ENCODE measurements at regions not wholly inside any gene's neighbourhood (a gene's known extent, or its start where the extent isn't known, plus 50 kb on each side); places are given as distances from the start of the nearest gene placed in this dataset.

- no peak overlapping the region for H3K9ac ChIP-seq (ENCODE audit: low read length)
- no peak overlapping the region for H2AFZ ChIP-seq (ENCODE audit: low read length)
- no peaks in the 10 kb centered on the region for H4K20me1 ChIP-seq (ENCODE audit: insufficient read depth, low read length)
- H3K9me2 ChIP-seq (replicated peaks; ENCODE audit: insufficient read depth, low read length), result no peaks in the 10 kb centered on the region
- DNase-seq, result no peak
- TF ChIP-seq, protein P1, sequence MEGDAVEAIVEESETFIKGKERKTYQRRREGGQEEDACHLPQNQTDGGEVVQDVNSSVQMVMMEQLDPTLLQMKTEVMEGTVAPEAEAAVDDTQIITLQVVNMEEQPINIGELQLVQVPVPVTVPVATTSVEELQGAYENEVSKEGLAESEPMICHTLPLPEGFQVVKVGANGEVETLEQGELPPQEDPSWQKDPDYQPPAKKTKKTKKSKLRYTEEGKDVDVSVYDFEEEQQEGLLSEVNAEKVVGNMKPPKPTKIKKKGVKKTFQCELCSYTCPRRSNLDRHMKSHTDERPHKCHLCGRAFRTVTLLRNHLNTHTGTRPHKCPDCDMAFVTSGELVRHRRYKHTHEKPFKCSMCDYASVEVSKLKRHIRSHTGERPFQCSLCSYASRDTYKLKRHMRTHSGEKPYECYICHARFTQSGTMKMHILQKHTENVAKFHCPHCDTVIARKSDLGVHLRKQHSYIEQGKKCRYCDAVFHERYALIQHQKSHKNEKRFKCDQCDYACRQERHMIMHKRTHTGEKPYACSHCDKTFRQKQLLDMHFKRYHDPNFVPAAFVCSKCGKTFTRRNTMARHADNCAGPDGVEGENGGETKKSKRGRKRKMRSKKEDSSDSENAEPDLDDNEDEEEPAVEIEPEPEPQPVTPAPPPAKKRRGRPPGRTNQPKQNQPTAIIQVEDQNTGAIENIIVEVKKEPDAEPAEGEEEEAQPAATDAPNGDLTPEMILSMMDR (IDR thresholded peaks at IDR 0.05; ENCODE audit: low read length), result no peak
- TF ChIP-seq EZH2phosphoT487 (IDR thresholded peaks at IDR 0.05; ENCODE audit: low read length), result no peak
- TF ChIP-seq EZH2 (optimal IDR thresholded peaks at IDR 0.05; ENCODE audit: low read depth, low read length), result no peak
- no peak overlapping the region for H3K4me2 ChIP-seq (ENCODE audit: low read depth, low read length)
- H3K4me1 ChIP-seq (ENCODE audit: low read length), result no peaks in the 10 kb centered on the region
- H3K9me3 ChIP-seq (replicated peaks; ENCODE audit: insufficient read depth, low read length), result no peaks in the 10 kb centered on the region
- H3K79me2 ChIP-seq (ENCODE audit: low read length), result no peaks in the 10 kb centered on the region
- no peak overlapping the region for H3K27ac ChIP-seq (ENCODE audit: low read length)
- H3F3A ChIP-seq (ENCODE audit: insufficient read depth, low read length), result no peaks in the 10 kb centered on the region
- H3K27me3 ChIP-seq (replicated peaks; ENCODE audit: insufficient read depth, low read length), result no peaks in the 10 kb centered on the region
- no peak overlapping the region for H3K4me3 ChIP-seq (ENCODE audit: low read length)
- H3K36me3 ChIP-seq (replicated peaks; ENCODE audit: insufficient read depth, low read length), result no peaks in the 10 kb centered on the region
These were observed 146.6 kb downstream of the VAPA start for GRCh38 chr18:10060469-10060782.

DNA sequence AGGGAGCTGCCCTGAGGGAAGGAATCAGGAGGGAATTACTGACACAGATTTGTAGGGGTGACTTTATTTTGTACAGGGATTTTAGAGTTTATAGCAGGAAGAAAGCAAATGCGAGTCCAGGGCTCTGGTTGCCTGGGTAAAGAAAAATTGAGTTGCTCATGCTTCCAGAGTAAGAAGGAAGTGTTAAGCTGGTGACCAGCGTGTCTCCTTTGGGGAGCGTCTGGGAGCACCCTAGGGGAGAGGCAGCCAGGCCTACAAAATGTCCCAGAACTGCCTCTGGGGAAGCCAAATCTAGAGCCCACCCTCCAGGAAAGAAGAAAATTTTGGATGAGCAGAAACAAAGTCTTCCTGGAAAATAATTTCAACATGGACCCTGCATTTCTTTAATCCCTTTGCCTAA, 147.0 kb downstream of the VAPA start:
- no peaks in the 10 kb centered on the region for H3K9me3 ChIP-seq (replicated peaks; ENCODE audit: insufficient read depth, low read length)
- H3K4me2 ChIP-seq (ENCODE audit: low read depth, low read length), result no peak overlapping the region
- H4K20me1 ChIP-seq (ENCODE audit: insufficient read depth, low read length), result no peaks in the 10 kb centered on the region
- no peak for DNase-seq
- H3K9me2 ChIP-seq (replicated peaks; ENCODE audit: insufficient read depth, low read length), result no peaks in the 10 kb centered on the region
- no peaks in the 10 kb centered on the region for H3F3A ChIP-seq (ENCODE audit: insufficient read depth, low read length)
- no peak overlapping the region for H2AFZ ChIP-seq (ENCODE audit: low read length)
- H3K9ac ChIP-seq (ENCODE audit: low read length), result no peak overlapping the region
- H3K4me1 ChIP-seq (ENCODE audit: low read length), result no peaks in the 10 kb centered on the region
- H3K79me2 ChIP-seq (ENCODE audit: low read length), result no peaks in the 10 kb centered on the region
- H3K4me3 ChIP-seq (ENCODE audit: low read length), result no peak overlapping the region
- no peak overlapping the region for H3K27ac ChIP-seq (ENCODE audit: low read length)
- no peaks in the 10 kb centered on the region for H3K27me3 ChIP-seq (replicated peaks; ENCODE audit: insufficient read depth, low read length)
- H3K36me3 ChIP-seq (replicated peaks; ENCODE audit: insufficient read depth, low read length), result no peaks in the 10 kb centered on the region
- TF ChIP-seq EZH2 (optimal IDR thresholded peaks at IDR 0.05; ENCODE audit: low read depth, low read length) (no peak), EZH2phosphoT487 (IDR thresholded peaks at IDR 0.05; ENCODE audit: low read length) (no peak)
- TF ChIP-seq, protein P1 (IDR thresholded peaks at IDR 0.05; ENCODE audit: low read length), result no peak

DNA sequence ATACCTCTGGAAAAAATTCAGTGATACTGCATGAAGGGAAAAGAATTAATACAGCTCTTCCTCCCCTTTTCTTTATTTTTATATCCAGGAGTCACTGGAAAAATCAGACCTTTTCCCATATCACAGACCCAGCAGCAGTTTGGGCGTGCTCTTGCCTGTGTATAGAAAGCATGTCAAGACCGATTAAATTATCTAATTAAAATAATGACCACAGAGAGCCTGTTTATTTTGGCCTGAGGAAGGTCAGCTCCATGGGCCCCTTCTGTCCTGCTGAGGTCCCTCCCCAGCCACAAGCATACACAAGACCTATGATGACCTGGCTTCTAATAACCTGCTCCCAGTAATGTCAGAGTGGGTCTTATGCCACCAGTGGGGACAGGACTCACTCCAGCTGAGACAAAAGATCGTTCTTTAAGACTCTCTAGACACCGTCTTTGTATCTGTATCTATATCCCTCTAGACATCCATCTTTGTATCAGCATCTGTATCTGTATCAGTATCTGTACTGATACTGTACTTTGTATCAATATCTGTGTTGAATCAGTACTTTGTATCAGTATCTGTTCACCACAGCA, 147.8 kb downstream of the VAPA start:
- Histone ChIP-seq H3K9ac (ENCODE audit: low read length) (no peak overlapping the region), H4K20me1 (ENCODE audit: insufficient read depth, low read length) (no peaks in the 10 kb centered on the region), H3K27ac (ENCODE audit: low read length) (no peak overlapping the region), H3K9me2 (replicated peaks; ENCODE audit: insufficient read depth, low read length) (no peaks in the 10 kb centered on the region), H3K27me3 (replicated peaks; ENCODE audit: insufficient read depth, low read length) (no peaks in the 10 kb centered on the region), H3F3A (ENCODE audit: insufficient read depth, low read length) (no peaks in the 10 kb centered on the region), H3K9me3 (replicated peaks; ENCODE audit: insufficient read depth, low read length) (no peaks in the 10 kb centered on the region), H3K36me3 (replicated peaks; ENCODE audit: insufficient read depth, low read length) (no peaks in the 10 kb centered on the region), H3K4me1 (ENCODE audit: low read length) (no peaks in the 10 kb centered on the region), H3K4me3 (ENCODE audit: low read length) (no peak overlapping the region), H3K79me2 (ENCODE audit: low read length) (no peaks in the 10 kb centered on the region), H3K4me2 (ENCODE audit: low read depth, low read length) (no peak overlapping the region), H2AFZ (ENCODE audit: low read length) (no peak overlapping the region)
- no peak for DNase-seq
- no peak for TF ChIP-seq EZH2phosphoT487 (IDR thresholded peaks at IDR 0.05; ENCODE audit: low read length)
- TF ChIP-seq EZH2 (optimal IDR thresholded peaks at IDR 0.05; ENCODE audit: low read depth, low read length), result no peak
- TF ChIP-seq, protein P1 (IDR thresholded peaks at IDR 0.05; ENCODE audit: low read length), result no peak

All from MM.1S (cell line).